H1 (cell line): ENCODE measurements at regions not wholly inside any gene's neighbourhood (a gene's known extent, or its start where the extent isn't known, plus 50 kb on each side); places are given as distances from the start of the nearest gene placed in this dataset.

ENCODE experiments used
- CTCF ChIA-PET: fragments of 300-600 bp; sonication (Branson Sonifier 250); formaldehyde crosslinking; loops from one replicate; lab custom pipeline; 2021; ENCODE audit not compliant: partially characterized antibody; lab: Charles Lee
- POLR2A ChIA-PET: fragments of 300-600 bp; sonication (Branson Sonifier 250); formaldehyde crosslinking; loops from one replicate; lab custom pipeline; 2021; ENCODE audit warnings: inconsistent platforms; ENCODE audit not compliant: partially characterized antibody; lab: Charles Lee
- DNase-seq, 2 experiments: peaks; one replicate each; pipeline versions ENCODE4 v3.0.0 to v3.0.0-alpha.2; 2010 to 2022; ENCODE audit warnings: low spot score in 2 of 2, low read depth in 1 of 2, mixed read lengths in 1 of 2
- FAIRE-seq: peaks from 2 replicates; lab custom pipeline; 2011; peaks lifted over from hg19 to GRCh38; lab: Jason Lieb, UNC
- H2AFZ ChIP-seq: 2 replicates; pipeline ENCODE4 v1.8.1; 2012; ENCODE audit warnings: low read length, inconsistent platforms
- H2AK5ac ChIP-seq: 2 replicates; pipeline ENCODE4 v1.6.1; 2013; ENCODE audit warnings: low read depth, low read length
- H2BK120ac ChIP-seq: replicated peaks from 2 replicates; pipeline ENCODE3; 2013; ENCODE audit warnings: low read depth, low read length, inconsistent platforms
- H2BK12ac ChIP-seq: 2 replicates; pipeline ENCODE4 v1.6.1; 2013; ENCODE audit warnings: low read depth, low read length
- H2BK15ac ChIP-seq: 2 replicates; pipeline ENCODE4 v1.6.1; 2013; ENCODE audit warnings: low read length
- H2BK20ac ChIP-seq: 2 replicates; pipeline ENCODE4 v1.6.1; 2013; ENCODE audit warnings: low read length
- H2BK5ac ChIP-seq: 2 replicates; pipeline ENCODE4 v1.6.1; 2013; ENCODE audit warnings: low read depth, low read length
- H3K14ac ChIP-seq: 2 replicates; pipeline ENCODE4 v1.6.1; 2013; ENCODE audit warnings: inconsistent platforms; ENCODE audit not compliant: insufficient read length
- H3K18ac ChIP-seq: 2 replicates; pipeline ENCODE4 v1.6.1; 2013; ENCODE audit warnings: low read length; ENCODE audit errors: extremely low read depth
- H3K23ac ChIP-seq: 2 replicates; pipeline ENCODE4 v1.6.1; 2013; ENCODE audit warnings: inconsistent platforms; ENCODE audit not compliant: insufficient read length
- H3K23me2 ChIP-seq: 2 replicates; pipeline ENCODE4 v1.6.1; 2013; ENCODE audit warnings: low read depth, low read length
- H3K27ac ChIP-seq: 2 replicates; pipeline ENCODE4 v1.6.1; 2011; ENCODE audit warnings: low read depth, low read length, inconsistent platforms
- H3K27me3 ChIP-seq, 4 experiments: replicated peaks in 1 of 4; 1 replicate in 1 of 4; 2 replicates in 3 of 4; pipeline versions ENCODE4 v1.6.1 to v1.8.1; 2011 to 2013; ENCODE audit warnings: low read length in 3 of 4, mild to moderate bottlenecking in 3 of 4, inconsistent platforms in 2 of 4, mixed read lengths in 2 of 4, moderate library complexity in 1 of 4; ENCODE audit not compliant: control insufficient read depth in 3 of 4, insufficient read depth in 3 of 4; ENCODE audit errors: extremely low read depth in 1 of 4
- H3K36me3 ChIP-seq, 4 experiments: 2 replicates each; pipeline versions ENCODE4 v1.6.1 to v1.8.1; 2011 to 2013; ENCODE audit warnings: mild to moderate bottlenecking in 4 of 4, low read length in 3 of 4, moderate library complexity in 2 of 4, control low read depth in 1 of 4, inconsistent platforms in 1 of 4; ENCODE audit not compliant: insufficient read depth in 4 of 4, control insufficient read depth in 2 of 4
- H3K4ac ChIP-seq: replicated peaks from 2 replicates; pipeline ENCODE3; 2013; ENCODE audit warnings: low read length, low read depth, mixed read lengths, inconsistent platforms; ENCODE audit not compliant: insufficient read length
- H3K4me1 ChIP-seq, 4 experiments: replicated peaks in 1 of 4; 1 replicate in 1 of 4; 2 replicates in 3 of 4; pipeline versions ENCODE4 v1.6.1 to v1.8.1; 2011 to 2013; ENCODE audit warnings: low read length in 3 of 4, inconsistent platforms in 2 of 4, mixed read lengths in 1 of 4; ENCODE audit not compliant: insufficient read depth in 4 of 4, control insufficient read depth in 3 of 4
- H3K4me2 ChIP-seq, 2 experiments: 2 replicates each; pipeline versions ENCODE4 v1.6.1 to v1.8.1; 2011 to 2013; ENCODE audit warnings: low read depth in 2 of 2, low read length in 2 of 2, control low read depth in 1 of 2, inconsistent platforms in 1 of 2, mild to moderate bottlenecking in 1 of 2; ENCODE audit not compliant: insufficient read depth in 1 of 2
- H3K4me3 ChIP-seq, 4 experiments: fragments of 200-600, 300-600 bp in 1 of 4; sonication (generic), shearing (Covaris generic), sonication (Bioruptor Twin) in 1 of 4; 2 replicates each; pipeline versions ENCODE4 v1.5.1 to v1.8.1; 2011 to 2016; ENCODE audit warnings: low read length in 4 of 4, low read depth in 3 of 4, control low read depth in 2 of 4, inconsistent platforms in 2 of 4, mild to moderate bottlenecking in 2 of 4, mixed read lengths in 1 of 4, moderate library complexity in 1 of 4; ENCODE audit not compliant: insufficient read depth in 2 of 4; ENCODE audit errors: extremely low read depth in 1 of 4
- H3K56ac ChIP-seq: replicated peaks from 2 replicates; pipeline ENCODE3; 2013; ENCODE audit warnings: low read depth, mild to moderate bottlenecking, mixed read lengths, low read length, inconsistent platforms; ENCODE audit not compliant: insufficient read length
- H3K79me1 ChIP-seq: 2 replicates; pipeline ENCODE4 v1.6.1; 2013; ENCODE audit warnings: low read depth, low read length, control low read depth
- H3K79me2 ChIP-seq, 2 experiments: 2 replicates each; pipeline versions ENCODE4 v1.6.1 to v1.8.1; 2012 to 2013; ENCODE audit warnings: low read length in 2 of 2, mild to moderate bottlenecking in 2 of 2, inconsistent platforms in 1 of 2; ENCODE audit not compliant: insufficient read depth in 2 of 2, control insufficient read depth in 1 of 2
- H3K9ac ChIP-seq, 4 experiments: replicated peaks in 1 of 4; 1 replicate in 1 of 4; 2 replicates in 3 of 4; pipeline versions ENCODE4 v1.6.1 to v1.8.1; 2011 to 2013; ENCODE audit warnings: low read depth in 3 of 4, low read length in 3 of 4, control low read depth in 2 of 4, mild to moderate bottlenecking in 2 of 4, moderate library complexity in 2 of 4, inconsistent platforms in 1 of 4; ENCODE audit errors: extremely low read depth in 1 of 4
- H3K9me3 ChIP-seq, 2 experiments: 2 replicates each; pipeline versions ENCODE4 v1.6.1 to v1.8.1; 2012 to 2013; ENCODE audit warnings: mild to moderate bottlenecking in 2 of 2, moderate library complexity in 2 of 2, control low read depth in 1 of 2, inconsistent platforms in 1 of 2, low read depth in 1 of 2, low read length in 1 of 2, mixed read lengths in 1 of 2; ENCODE audit not compliant: insufficient read depth in 2 of 2
- H4K20me1 ChIP-seq, 2 experiments: replicated peaks in 1 of 2; 2 replicates each; pipeline versions ENCODE3 to v1.8.1; 2011 to 2013; ENCODE audit warnings: inconsistent platforms in 2 of 2, low read length in 2 of 2, mild to moderate bottlenecking in 1 of 2; ENCODE audit not compliant: insufficient read depth in 2 of 2, control insufficient read depth in 1 of 2
- H4K5ac ChIP-seq: 2 replicates; pipeline ENCODE4 v1.6.1; 2013; ENCODE audit warnings: low read length, low read depth, mixed read lengths, inconsistent platforms; ENCODE audit not compliant: insufficient read length
- H4K8ac ChIP-seq: 2 replicates; pipeline ENCODE4 v1.8.0; 2013; ENCODE audit warnings: mild to moderate bottlenecking, moderate library complexity, low read length, inconsistent platforms; ENCODE audit not compliant: insufficient read depth; ENCODE audit errors: extremely low read depth
- H4K91ac ChIP-seq: replicated peaks from 2 replicates; pipeline ENCODE3; 2013; ENCODE audit warnings: low read length, mixed read lengths, inconsistent platforms; ENCODE audit not compliant: insufficient read length
- MAFK ChIP-seq: IDR thresholded peaks from 2 replicates; pipeline ENCODE4 v1.6.1; 2012; ENCODE audit warnings: low read depth, mild to moderate bottlenecking, improper control_type of control experiment, low read length
- SIN3A ChIP-seq, 2 experiments: IDR thresholded peaks in 1 of 2; conservative IDR thresholded peaks in 1 of 2; 2 replicates each; pipeline ENCODE4 v1.6.1; 2011 to 2012; ENCODE audit warnings: low read length in 2 of 2, improper control_type of control experiment in 1 of 2, low read depth in 1 of 2, mild to moderate bottlenecking in 1 of 2

GRCh38 chr2:67524777-67525176 lies 127.6 kb downstream of the ETAA1 start:
- no peak overlapping the region for H3K18ac ChIP-seq
- H3K27ac ChIP-seq = no peak overlapping the region
- H3K27me3 ChIP-seq = no peaks in the 10 kb centered on the region
- no peak overlapping the region for H2BK15ac ChIP-seq
- H3K79me1 ChIP-seq = no peaks in the 10 kb centered on the region
- H4K20me1 ChIP-seq = no peaks in the 10 kb centered on the region
- no peak overlapping the region for H3K23ac ChIP-seq
- H2BK20ac ChIP-seq = no peak overlapping the region
- no peak overlapping the region for H3K4ac ChIP-seq
- DNase-seq (no peak), FAIRE-seq (no peak)
- no peak overlapping the region for H3K14ac ChIP-seq
- no peak overlapping the region for H2BK5ac ChIP-seq
- POLR2A ChIA-PET = no interaction called here
- H3K4me1 ChIP-seq = no peaks in the 10 kb centered on the region
- H3K9ac ChIP-seq = no peak overlapping the region
- TF ChIP-seq MAFK (no peak), SIN3A (conservative IDR thresholded peaks at IDR 0.05 in 1 of 2, IDR thresholded peaks at IDR 0.05 in 1 of 2; ENCODE audit: low read depth in 1 of 2, low read length in 2 of 2) (no peak)
- H3K36me3 ChIP-seq = no peaks in the 10 kb centered on the region
- no peak overlapping the region for H2AFZ ChIP-seq
- CTCF ChIA-PET = interaction anchor here (1.0 to 1.1 kb wide), 2 partner anchors 9 to 30 kb away, joined by 3 to 4 read pairs; no protein-coding TSS in a partner anchor
- no peaks in the 10 kb centered on the region for H3K79me2 ChIP-seq
- H4K91ac ChIP-seq = no peak overlapping the region
- no peak overlapping the region for H2BK120ac ChIP-seq
- H3K23me2 ChIP-seq = no peaks in the 10 kb centered on the region
- no peak overlapping the region for H3K4me3 ChIP-seq
- H3K9me3 ChIP-seq = no peaks in the 10 kb centered on the region; a peak in 1 of 4 replicates
- H3K56ac ChIP-seq = no peak overlapping the region
- no peak overlapping the region for H4K5ac ChIP-seq
- no peak overlapping the region for H2BK12ac ChIP-seq
- no peak overlapping the region for H2AK5ac ChIP-seq
- H4K8ac ChIP-seq = no peak overlapping the region
- no peak overlapping the region for H3K4me2 ChIP-seq
